ENCODE measurements at regions not wholly inside any gene's neighbourhood (a gene's known extent, or its start where the extent isn't known, plus 50 kb on each side); places are given as distances from the start of the nearest gene placed in this dataset.
A peak's percentile ranks its signal among the peaks of the same experiment; 100 is the strongest.

DNA sequence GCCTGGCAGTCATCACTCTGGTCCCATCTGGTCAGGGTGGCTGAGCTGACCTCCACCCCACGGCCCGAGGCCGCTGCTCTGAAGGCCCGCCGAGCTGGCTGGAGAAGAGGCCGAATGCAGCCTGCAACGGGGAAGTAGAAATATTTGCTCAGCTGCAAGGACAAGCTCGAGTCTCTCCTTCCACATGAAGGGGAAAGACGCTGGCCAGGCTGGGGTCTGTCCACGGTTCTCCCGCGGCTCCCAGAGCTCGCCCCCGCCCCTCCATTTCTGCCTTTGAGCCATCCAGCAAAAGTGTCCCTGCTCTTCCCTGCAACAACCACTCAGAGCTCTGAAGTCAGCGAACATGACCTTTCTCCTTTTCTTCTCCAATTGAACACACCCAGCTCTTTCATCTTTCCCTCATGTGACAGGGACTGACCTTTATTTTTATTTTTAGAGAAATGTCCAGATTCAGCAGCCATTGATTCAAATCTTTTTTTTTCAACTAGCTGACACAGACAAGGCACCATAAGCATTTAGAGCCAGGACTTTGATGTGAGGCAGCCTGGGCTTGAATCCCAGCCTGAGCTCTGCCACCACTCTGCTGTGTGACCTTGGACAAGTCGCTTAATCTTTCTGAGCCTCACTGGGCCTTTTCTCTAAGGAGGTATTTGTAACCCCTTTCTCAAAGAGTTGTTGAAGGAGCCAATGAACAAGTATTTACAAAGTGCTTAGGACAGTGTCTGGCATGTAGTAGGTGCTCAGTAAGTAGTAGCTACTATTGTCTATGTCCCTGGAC lies 149.3 kb upstream of the WNT4 start:
- intact Hi-C loops (cut with DNase I), result no loop called here
- peak; percentile 58 for DNase-seq (ENCODE audit: low spot score)

DNA sequence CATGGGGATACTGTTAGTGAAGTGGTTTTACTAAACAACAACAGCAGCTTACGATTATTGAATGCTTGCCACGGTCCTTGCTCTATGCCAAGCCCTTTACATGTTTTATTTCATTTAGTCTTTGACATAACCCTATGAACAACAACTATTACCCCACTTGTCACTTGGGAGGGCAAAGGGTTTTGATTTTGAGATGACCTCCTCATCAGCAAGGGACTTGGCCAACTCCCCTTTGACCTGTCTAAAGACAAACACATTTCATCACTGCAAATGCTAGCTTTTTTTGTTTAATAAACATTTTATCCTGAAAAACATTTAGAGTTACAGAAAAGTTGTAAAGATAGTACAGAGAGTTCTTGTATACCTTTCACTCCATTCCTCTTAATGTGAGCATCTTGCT lies 152.5 kb upstream of the WNT4 start:
- intact Hi-C loops (cut with DNase I), result no loop called here

DNA sequence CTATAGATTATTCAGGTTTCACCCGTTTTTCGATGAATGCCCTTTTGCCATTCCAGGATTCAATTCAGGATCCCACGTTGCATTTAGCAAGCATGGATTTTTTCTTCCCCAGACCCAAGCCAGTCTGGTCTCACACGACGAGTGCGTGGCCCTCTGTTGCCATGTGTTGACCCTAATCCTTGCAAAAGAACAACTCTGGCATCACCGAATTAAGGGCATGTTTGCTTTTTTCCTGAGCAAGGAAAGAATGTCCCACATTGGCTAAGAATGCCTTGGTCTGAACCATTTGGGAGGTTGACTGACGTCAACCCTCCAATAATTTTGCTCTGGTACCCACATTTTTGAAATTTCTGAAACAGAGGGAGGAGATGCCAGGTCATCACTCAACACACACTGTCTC lies 153.0 kb upstream of the WNT4 start:
- intact Hi-C loops (cut with DNase I), result no loop called here
- peak; percentile 25 for DNase-seq (ENCODE audit: low spot score)

More for the DNA sequence above, 152.5 kb upstream of the WNT4 start:
- no peak for DNase-seq (ENCODE audit: low spot score)

DNA sequence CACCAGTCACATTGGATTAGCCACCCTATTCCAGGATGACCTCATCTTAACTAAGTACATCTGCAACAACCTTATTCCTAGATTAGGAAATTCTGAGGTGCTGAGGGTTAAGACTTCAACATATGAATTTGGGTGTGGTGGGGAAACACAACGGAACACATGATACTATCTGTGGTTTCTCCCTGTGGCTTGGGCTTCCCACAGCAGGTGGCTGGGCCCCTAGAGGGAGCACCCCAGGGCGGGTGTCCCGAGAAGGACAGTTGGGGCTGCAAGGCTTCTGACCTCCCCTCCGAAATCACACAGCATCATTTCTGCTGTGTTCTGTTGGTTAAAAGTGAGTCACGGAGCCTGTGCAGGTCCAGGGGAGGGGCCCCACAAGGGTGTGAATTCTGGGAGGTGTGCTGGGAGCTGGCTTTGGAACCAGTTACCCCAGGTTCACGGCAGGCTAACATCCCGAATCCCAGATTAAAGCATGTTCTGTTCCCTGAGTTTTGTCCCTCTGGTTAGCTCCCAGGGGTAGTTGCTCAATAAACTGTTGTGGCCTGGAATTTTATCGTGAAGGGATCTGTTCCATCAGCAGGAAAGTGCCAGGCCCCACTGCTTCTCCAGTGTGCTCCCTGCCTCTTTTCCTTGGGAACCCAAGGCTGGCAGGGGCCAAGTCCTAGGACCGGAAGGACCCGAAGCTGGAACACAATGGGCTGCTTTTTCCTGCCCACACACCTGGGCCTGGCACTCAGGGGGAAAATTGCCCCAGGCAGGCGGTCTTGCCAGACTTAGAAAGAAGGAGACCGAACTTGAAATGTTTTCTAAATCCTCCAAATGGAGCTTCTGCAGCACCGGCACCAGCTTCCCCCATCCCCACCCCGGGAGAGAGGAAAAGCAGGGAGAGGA lies 154.0 kb upstream of the WNT4 start:
- intact Hi-C loops (cut with DNase I), result no loop called here
- peak; percentile 36 for DNase-seq (ENCODE audit: low spot score)

DNA sequence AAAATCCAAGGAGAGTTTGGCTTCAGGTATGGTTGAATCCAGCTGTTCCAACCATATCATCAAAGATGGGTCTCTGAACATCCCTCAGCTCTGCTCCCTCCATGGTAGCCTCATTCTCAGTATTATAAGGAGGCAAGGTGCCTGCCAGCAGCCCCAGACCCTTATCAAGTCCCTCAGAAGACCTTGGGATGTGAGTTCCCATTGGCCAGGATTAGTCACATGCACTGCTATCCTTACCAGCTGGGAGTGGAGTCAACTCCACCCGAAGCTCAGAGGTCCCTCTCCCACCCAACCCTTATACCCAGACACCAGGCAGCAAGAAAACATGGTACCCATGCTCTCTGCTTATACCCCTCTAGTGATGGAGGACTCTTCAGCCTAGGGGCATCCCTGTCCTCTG lies 153.7 kb upstream of the ZBTB40 start:
- DNase-seq (ENCODE audit: low spot score), result peak; percentile 13
- intact Hi-C loops (cut with DNase I), result no loop called here

DNA sequence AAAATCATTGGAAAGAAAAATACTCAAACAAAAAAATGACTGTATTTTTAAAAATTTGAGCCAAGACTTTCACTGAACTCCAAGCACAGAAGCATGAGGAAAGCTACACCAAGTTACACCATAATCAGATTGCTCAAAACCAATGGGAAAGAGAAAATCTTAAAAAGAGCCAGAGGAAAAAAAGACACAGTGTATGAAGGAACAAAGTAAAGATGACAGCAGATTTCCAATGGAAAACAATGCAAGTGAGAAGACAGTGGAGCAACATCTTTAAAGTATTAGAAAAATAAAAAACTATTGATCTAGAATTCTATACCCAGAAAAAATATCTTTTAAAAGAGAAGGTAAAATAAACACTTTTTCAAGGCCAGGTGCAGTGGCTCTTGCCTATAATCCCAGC lies 147.8 kb upstream of the ZBTB40 start:
- no peak for DNase-seq (ENCODE audit: low spot score)
- intact Hi-C loops (cut with DNase I), result no loop called here

DNA sequence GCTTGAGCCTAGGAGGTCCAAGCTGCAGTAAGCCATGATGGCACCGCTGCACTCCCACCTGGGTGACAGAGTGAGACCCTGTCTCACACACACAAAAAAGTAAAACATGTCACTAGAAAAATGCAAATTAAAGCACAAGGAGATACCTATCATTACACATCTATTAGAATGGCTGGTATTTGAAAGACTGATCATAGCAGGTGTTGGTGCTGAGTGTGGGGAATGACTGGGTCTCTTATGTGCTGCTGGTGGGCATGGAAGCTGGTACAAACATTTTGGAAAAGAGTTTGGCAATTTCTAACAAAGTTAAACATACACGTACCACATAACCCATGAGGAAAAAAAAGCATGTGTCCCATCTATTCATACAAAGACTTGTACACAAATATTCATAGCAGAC lies 142.1 kb upstream of the ZBTB40 start:
- intact Hi-C loops (cut with DNase I), result no loop called here
- DNase-seq (ENCODE audit: low spot score), result peak; percentile 13

DNA sequence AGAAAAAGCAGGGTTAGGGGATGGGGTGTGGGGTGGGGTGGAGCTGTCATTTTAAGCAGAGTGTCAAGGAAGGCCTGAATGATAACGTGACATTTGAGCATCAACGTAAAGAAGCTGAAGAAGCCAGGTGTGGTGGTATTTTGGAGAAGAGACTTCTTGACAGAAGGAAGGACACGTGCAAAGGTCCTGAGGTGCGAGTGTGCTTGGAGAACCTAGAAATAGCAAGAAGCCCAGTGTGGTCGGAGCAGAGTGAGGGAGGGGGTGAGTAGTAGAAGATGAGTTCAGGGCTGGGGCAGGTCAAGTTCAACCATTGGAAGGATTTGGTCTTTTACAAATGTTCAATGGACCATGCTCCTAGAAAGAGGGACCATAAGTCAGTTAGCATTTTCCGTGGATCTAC lies 140.2 kb upstream of the ZBTB40 start:
- intact Hi-C loops (cut with DNase I), result no loop called here
- peak; percentile 22 for DNase-seq (ENCODE audit: low spot score)

DNA sequence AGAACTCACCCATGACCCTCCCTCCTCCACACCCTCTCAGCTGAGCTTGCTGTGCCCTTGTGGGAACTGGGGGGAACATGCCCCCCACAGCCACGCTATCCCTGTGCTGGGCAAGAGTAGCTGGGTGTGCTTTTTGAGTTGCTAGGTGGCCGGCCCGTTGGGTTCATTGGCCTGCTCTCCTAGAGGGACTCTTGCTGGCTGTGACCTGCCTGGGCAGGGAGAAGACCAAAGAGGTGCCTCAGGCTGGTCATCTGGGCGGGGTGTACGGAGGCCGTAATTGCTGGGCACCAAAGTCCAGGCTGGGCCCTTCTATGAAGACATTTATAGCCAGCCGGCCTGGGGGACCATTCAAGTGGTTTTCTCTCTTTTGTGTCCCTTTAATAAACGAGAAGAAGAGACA lies 138.3 kb upstream of the ZBTB40 start:
- intact Hi-C loops (cut with DNase I), result no loop called here
- DNase-seq (ENCODE audit: low spot score), result peak; percentile 72

DNA sequence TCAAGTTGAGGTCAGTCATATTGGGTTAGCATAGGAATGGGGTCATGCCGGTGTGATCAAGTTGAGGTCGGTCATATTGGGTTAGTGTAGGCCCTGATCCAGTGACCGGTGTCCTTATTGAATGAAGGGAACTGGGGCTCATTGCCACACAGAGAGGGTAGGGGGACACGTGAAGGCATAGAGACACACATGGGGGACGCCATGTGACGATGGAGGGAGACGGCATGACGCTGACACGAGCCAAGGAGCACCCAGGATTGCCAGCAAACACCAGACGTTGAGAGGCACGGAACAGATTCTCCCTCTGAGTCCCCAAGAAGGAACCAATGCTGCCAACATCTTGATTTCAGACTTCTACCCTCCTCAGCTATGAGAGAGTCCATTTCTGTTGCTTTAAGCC lies 136.9 kb upstream of the ZBTB40 start:
- no peak for DNase-seq (ENCODE audit: low spot score)
- intact Hi-C loops (cut with DNase I), result no loop called here

DNA sequence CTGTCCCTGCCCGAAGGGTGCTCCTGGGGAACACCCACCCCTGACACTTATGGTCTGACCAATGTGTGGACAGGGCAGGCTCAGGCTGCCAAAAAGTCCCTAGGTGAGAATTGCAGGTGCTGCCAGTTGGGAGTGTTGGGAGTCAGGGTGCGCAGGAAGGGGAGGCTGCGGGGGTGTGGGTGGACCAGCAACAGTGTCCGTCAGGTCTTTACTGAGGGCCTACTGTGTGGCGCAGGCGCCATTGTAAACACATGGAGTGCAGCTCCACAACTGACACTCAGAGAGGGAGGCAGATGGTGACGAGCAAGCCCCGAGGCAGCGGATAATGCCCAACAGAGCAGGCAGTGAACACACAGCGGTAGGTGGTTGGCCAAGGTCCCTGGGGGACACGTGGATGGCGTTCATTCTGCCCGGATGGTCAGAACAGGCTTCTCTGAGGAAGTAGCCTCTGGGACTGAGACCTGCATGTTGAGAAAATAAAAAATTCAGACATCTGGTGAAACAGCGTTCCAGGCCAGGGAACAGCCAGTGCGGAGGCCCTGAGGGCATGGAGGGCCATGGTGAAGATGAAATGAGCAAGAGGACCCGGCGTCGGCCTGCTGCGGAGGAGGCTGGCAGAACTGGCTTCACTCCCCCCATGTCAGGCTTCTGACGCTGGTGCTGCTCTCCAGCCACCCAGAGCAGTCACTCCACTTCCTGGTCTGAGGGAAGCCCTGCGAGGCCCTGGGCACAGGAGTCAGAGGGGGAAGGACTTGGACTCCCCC lies 136.2 kb upstream of the ZBTB40 start:
- DNase-seq (ENCODE audit: low spot score), result no peak
- intact Hi-C loops (cut with DNase I), result no loop called here

DNA sequence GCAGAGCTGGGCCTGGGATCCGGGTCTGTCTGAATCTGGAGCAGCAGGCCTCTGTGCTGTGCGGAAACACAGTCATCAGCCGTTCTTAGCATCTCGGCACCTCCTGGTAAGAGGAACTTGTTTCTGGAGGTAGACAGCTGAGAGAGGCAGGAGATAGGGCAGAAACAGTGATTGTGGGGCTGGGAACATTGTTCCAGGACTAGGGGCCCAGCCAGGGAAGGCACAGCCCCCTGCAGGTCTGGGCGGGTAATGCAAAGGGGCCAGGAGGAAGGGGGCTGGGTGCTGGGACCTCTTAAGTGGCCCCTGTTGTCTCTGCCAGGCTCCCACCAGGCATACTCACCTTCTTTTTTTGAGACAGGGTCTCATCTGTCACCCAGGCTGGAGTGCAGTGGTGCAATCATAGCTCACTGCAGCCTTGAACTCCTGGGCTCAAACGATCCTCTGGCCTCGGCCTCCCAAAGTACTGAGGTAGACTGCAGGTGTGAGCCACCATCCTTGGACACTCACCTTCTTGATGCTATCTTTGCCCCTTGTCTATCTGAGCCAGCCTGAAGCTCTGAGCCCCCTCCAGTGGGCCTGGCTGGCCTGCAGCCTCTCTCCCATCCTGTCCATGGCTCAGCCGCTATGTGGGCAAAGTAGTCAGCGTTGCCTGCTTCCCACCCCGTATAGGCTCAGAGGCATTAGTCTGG lies 134.3 kb upstream of the ZBTB40 start:
- peak; percentile 28 for DNase-seq (ENCODE audit: low spot score)
- intact Hi-C loops (cut with DNase I), result no loop called here

DNA sequence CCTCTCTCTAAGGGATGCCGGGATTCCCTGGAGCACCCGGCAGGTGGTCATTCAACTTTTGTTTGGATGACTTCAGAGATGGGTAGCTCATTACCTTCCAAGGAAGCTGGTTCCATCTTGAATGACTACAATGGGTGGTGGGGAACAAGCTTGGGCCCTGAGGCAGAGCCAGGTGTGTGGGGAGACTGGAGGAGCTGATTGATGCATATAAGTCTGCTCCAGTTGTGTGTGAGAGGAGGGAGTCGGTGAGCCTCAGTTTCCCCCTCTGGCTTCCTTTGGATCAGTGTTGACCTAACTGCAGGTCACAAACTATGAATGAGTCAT lies 133.8 kb upstream of the ZBTB40 start:
- intact Hi-C loops (cut with DNase I), result no loop called here
- no peak for DNase-seq (ENCODE audit: low spot score)

DNA sequence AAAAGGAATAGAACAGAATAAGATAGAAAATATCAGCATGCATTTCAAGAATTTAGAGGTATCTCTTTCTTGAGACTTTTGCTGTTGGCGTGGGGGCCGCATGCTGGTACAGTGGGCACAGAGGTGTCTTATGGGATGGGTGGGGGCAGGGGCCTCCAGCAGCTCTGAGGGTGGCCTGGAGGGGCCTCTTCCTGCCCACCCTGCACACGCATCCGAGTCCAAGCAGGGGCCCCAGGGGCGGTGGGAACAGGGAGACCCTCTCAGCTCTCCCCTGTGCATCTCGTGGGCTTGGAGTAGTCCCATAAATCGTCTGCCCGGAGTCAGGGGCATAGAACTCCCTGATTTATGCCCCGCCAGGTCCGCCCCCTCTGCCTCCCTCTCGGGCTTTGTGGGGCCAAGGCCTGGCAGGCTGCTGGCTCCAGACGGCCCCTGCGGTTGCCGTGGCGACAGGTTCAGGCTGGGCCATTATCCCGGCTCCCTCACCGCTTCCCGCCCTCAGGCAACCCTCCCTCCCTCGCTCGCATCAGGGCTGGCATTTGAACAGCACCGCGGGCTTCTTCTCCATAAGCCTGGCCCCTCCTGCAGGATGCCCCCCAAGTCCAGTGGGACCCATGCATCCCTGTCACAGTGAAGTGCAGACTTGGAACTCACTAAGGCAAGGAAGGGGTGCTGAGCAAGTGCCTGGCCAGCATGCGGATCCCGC lies 133.2 kb upstream of the ZBTB40 start:
- DNase-seq (ENCODE audit: low spot score), result no peak
- intact Hi-C loops (cut with DNase I), result no loop called here

DNA sequence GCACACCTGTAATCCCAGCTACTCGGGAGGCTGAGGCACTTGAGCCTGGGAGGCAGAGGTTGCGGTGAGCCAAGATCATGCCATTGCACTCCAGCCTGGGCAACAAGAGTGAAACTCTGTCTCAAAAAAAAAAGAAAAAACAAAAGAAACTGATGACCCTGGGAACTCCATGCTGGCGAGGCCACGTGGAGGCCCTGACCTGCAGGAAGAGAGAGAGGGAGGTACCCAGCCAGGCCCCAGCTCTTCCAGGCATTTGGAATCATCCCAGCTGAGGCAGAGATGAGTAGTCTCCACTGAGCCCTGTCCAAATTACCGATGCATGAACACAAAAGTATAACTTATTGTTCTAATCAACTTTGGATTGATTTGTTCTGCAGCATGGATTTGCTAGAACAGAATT lies 132.0 kb upstream of the ZBTB40 start:
- DNase-seq (ENCODE audit: low spot score), result no peak
- intact Hi-C loops (cut with DNase I), result no loop called here

DNA sequence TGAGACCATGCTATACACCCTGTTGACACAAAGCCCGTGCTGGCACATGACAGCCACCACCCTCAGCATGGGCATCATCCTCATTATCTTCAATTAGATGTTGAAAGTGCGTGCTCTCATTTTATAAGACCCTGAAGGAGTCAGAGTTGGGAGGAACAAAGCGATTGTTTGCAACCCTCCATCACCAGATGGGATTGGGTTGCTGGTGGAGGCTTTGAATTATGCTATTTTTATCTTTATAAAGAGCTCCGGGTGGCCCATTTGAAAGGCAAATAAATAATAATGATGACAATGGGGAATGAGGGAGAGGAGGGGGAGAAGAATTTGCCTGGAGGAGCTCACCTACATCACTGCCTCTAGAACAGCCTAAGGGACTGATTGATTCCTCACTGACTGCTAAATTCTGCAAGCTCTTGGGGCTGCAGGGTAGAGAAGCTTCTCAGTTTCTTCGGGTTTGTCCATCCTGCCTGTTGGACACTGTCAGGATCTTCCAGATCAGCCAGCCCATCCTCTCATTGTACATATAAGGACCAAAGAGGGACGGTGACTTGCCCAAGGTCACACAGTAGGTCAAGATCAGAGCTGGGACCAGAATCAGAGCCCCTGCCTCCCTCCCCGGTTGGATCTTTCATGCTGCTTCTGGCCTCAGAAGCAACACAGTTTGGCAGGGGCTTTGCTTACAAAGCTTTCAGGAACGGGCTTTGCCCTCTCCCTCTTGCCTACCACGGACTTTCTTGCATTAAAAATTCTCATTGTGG lies 130.9 kb upstream of the ZBTB40 start:
- intact Hi-C loops (cut with DNase I), result no loop called here
- DNase-seq (ENCODE audit: low spot score), result no peak

DNA sequence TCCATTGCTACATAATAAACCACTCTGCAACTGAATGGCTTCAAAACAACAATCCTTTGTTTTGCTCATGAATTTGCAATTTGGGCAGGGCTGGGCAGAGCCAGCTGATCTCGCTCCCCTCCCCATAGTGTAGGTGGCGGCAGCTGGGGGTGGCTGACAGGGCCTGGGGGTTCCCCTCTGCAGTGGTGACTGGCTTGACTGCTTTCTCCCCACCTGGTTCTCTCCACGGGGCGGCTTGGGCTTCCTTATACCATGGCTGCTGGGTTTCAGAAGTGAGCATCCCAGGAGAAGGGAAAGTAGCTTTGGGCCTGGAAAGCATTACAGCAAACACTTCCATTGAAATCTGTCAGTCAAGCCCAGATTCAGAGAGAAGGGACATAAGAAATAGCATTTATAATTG lies 129.7 kb upstream of the ZBTB40 start:
- intact Hi-C loops (cut with DNase I), result no loop called here
- DNase-seq (ENCODE audit: low spot score), result peak; percentile 38

DNA sequence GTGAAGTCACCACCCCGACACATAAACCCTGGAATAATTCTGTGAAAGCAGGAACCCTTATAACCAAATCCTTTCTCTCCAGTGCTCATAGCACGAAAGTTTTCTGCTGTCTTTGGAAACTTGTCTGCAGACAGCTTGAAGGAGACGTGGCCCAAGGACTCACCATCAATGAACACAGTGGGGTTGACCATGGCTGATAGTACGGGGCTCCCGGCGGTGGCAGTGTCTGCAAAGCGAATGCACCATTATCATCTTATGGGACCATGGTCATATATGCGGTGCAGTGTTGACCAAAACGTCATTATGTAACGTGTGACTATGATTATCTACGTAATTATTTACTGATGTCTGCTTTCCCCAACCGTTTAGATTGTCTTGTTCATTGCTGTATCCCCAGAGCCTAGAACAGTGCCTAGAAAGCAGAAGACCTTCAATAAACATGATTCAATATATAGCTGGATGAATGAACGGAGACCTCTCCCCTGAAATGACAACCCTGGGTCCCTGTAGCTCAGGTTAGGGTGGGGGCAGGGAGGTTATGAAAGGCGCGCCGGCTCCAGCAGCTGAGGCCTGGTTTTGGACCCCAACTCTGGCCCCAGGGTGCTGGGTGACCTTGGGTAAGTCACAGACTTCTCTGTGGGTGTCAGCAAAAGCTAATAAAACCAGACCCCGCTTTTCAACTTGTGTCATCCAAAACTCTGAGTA lies 128.4 kb upstream of the ZBTB40 start:
- DNase-seq (ENCODE audit: low spot score), result peak; percentile 16
- intact Hi-C loops (cut with DNase I), result no loop called here
